ENCODE measurements at regions not wholly inside any gene's neighbourhood (a gene's known extent, or its start where the extent isn't known, plus 50 kb on each side); places are given as distances from the start of the nearest gene placed in this dataset.

DNA sequence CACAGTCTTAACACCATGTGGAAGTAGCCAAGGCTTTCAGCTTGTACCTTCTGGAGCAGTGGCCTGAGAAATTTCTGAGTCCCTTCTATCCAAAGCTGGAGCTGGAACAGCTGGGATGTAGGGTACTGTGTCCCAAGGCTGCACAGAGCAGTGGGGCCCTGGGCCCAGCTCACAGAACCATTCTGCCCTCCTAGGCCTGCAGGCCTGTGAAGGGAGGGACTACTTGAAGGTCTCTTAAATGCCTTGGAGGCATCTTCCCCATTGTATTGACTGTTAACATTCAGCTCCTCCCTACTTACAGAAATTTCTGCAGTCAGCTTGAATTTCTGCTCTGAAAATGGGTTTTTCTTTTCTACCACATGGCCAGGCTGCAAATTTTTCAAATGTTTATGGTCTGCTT lies 156.5 kb upstream of the MANEA start:
- no peak overlapping the region for H3K4me3 ChIP-seq
- H3K4me1 ChIP-seq (ENCODE audit: insufficient read depth): no peaks in the 10 kb centered on the region
- TF ChIP-seq POLR2A (IDR thresholded peaks at IDR 0.05) (no peak), EP300 (IDR thresholded peaks at IDR 0.05) (no peak)
- TF ChIP-seq, protein P1, sequence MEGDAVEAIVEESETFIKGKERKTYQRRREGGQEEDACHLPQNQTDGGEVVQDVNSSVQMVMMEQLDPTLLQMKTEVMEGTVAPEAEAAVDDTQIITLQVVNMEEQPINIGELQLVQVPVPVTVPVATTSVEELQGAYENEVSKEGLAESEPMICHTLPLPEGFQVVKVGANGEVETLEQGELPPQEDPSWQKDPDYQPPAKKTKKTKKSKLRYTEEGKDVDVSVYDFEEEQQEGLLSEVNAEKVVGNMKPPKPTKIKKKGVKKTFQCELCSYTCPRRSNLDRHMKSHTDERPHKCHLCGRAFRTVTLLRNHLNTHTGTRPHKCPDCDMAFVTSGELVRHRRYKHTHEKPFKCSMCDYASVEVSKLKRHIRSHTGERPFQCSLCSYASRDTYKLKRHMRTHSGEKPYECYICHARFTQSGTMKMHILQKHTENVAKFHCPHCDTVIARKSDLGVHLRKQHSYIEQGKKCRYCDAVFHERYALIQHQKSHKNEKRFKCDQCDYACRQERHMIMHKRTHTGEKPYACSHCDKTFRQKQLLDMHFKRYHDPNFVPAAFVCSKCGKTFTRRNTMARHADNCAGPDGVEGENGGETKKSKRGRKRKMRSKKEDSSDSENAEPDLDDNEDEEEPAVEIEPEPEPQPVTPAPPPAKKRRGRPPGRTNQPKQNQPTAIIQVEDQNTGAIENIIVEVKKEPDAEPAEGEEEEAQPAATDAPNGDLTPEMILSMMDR (IDR thresholded peaks at IDR 0.05): no peak
- H3K27me3 ChIP-seq: no peaks in the 10 kb centered on the region
- DNase-seq: no peak
- no peaks in the 10 kb centered on the region for H3K9me3 ChIP-seq
- no peak overlapping the region for H3K27ac ChIP-seq
- H3K36me3 ChIP-seq: no peaks in the 10 kb centered on the region
- intact Hi-C loops (cut with DNase I): no loop called here

DNA sequence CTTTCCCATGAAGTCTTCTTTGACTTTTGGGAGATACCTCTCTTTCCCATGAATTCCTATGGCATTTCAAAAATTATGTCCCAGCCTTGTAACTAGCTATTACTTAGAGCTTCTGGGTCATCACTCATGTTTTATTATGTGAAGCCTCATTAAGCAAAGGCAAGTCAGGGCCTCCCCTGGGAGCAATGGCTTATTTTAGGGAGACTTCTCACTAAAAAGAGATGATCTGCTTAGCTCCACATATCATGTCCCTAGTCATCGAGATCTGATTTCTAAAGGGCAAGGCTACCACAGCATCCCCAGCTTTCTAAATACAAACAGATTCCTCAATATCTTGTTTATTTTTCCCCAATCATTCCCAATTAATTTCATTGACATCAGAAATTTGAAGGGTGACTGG lies 154.0 kb upstream of the MANEA start:
- no peak overlapping the region for H3K4me3 ChIP-seq
- no peaks in the 10 kb centered on the region for H3K27me3 ChIP-seq
- TF ChIP-seq, protein P1 (IDR thresholded peaks at IDR 0.05): no peak
- no peak for TF ChIP-seq EP300 (IDR thresholded peaks at IDR 0.05)
- WGBS, 3 donors: 46 to 57% (median 46%) methylated on average over 1 of the region's 1 CpG
- H3K36me3 ChIP-seq: no peaks in the 10 kb centered on the region
- H3K9me3 ChIP-seq: no peaks in the 10 kb centered on the region
- no peak for DNase-seq
- intact Hi-C loops (cut with DNase I): no loop called here
- no peak overlapping the region for H3K27ac ChIP-seq
- no peaks in the 10 kb centered on the region for H3K4me1 ChIP-seq (ENCODE audit: insufficient read depth)

DNA sequence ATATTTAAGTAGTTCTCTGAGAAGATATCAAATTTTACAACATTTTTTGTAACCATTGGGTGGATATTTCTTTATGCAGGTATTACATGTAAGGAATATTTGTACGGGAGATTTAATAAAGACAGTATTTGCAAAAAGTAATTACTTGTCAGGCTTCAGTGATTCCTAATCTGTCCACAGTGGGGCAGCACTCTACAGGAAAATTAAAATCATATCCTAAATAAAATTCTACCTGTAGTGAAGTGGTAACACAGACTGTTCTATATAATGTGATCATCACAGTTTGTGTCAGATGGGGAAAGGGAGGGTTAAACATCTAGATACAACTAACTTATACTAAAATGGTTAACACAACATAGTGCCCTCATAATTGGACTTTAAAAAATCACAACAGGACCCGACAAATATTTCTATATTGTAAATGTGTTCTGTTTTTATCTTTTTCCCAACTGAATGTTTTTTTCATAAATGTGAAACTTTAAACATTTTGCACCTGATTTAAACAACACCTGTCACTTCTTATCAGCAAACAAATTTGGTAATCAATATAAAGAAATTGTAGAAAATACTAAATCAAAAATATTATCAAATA lies 145.6 kb upstream of the MANEA start:
- no peak overlapping the region for H3K27ac ChIP-seq

DNA sequence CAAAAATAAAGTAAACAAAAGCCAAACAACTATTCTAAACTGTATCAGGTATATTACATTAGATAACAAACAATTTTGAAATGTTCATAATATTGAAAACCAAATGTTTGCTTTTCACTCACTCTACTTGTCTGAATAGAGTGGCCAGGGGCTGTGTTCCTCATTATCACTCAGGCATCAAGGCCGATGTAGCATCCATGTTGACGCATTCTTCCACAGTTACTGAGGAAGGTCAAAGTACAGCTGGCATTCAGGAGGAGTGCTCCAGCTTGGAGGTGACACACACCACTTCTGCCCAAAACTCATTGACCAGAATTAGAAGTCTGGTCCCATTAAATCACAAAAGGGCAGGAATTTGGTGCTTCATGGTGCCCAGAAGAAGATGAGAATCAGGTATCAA lies 137.6 kb upstream of the MANEA start:
- 82 to 87% (median 83%) methylated on average over 2 of the region's 2 CpGs for WGBS, 3 donors
- intact Hi-C loops (cut with DNase I): no loop called here
- Histone ChIP-seq H3K4me1 (ENCODE audit: insufficient read depth) (no peaks in the 10 kb centered on the region), H3K27me3 (no peaks in the 10 kb centered on the region), H3K36me3 (no peaks in the 10 kb centered on the region), H3K4me3 (no peak overlapping the region), H3K27ac (no peak overlapping the region), H3K9me3 (no peaks in the 10 kb centered on the region)
- no peak for DNase-seq
- TF ChIP-seq, protein P1 (IDR thresholded peaks at IDR 0.05): no peak
- TF ChIP-seq POLR2A (IDR thresholded peaks at IDR 0.05) (no peak), EP300 (IDR thresholded peaks at IDR 0.05) (no peak)

More for the DNA sequence above, 145.6 kb upstream of the MANEA start:
- Histone ChIP-seq H3K27me3 (no peaks in the 10 kb centered on the region), H3K9me3 (no peaks in the 10 kb centered on the region), H3K36me3 (no peaks in the 10 kb centered on the region), H3K4me1 (ENCODE audit: insufficient read depth) (no peaks in the 10 kb centered on the region), H3K4me3 (no peak overlapping the region)
- 21 to 35% (median 25%) methylated on average over 2 of the region's 2 CpGs for WGBS, 3 donors
- intact Hi-C loops (cut with DNase I): no loop called here
- TF ChIP-seq POLR2A (IDR thresholded peaks at IDR 0.05): no peak
- TF ChIP-seq, protein P1 (IDR thresholded peaks at IDR 0.05): peak in 2 of 3 donors; percentile 24 to 31
- DNase-seq: peak in 4 of 5 donors; percentile 20 to 29 (median 26)

Data from ovary (tissue), 7 donors.